SU-DHL-6 (cell line): ENCODE measurements at regions not wholly inside any gene's neighbourhood (a gene's known extent, or its start where the extent isn't known, plus 50 kb on each side); places are given as distances from the start of the nearest gene placed in this dataset.

ENCODE experiments used
- H2AFZ ChIP-seq: fragments of 200-600 bp; sonication (generic); 2 replicates; pipeline ENCODE4 v1.6.1; 2014; ENCODE audit warnings: low read depth, mild to moderate bottlenecking, moderate library complexity, mixed read lengths, antibody characterized with exemption, low read length; ENCODE audit not compliant: severe bottlenecking
- H3F3A ChIP-seq: fragments of 200-600 bp; shearing (Covaris generic); 2 replicates; pipeline ENCODE4 v1.6.0; 2016; ENCODE audit warnings: antibody characterized with exemption, mild to moderate bottlenecking; ENCODE audit not compliant: insufficient read depth
- H3K27ac ChIP-seq: fragments of 200-600 bp; sonication (generic); 2 replicates; pipeline ENCODE4 v1.5.1; 2016; ENCODE audit warnings: low read depth, mild to moderate bottlenecking, low read length, moderate library complexity, mixed read lengths
- H3K27me3 ChIP-seq: fragments of 200-600 bp; sonication (generic), shearing (Covaris generic); 2 replicates; pipeline ENCODE4 v1.6.0; 2014; ENCODE audit warnings: mild to moderate bottlenecking, low read length
- H3K36me3 ChIP-seq: fragments of 200-600 bp; sonication (generic); 2 replicates; pipeline ENCODE4 v1.6.1; 2014; ENCODE audit warnings: mild to moderate bottlenecking, low read length, mixed read lengths
- H3K4me2 ChIP-seq: fragments of 300-600, 200-600 bp; shearing (Covaris generic), sonication (generic); 2 replicates; pipeline ENCODE4 v1.6.0; 2014; ENCODE audit warnings: low read length, low read depth, mild to moderate bottlenecking; ENCODE audit not compliant: poor library complexity, severe bottlenecking
- H3K4me3 ChIP-seq: fragments of 200-600 bp; sonication (generic); 2 replicates; pipeline ENCODE4 v1.5.1; 2014; ENCODE audit warnings: antibody characterized with exemption, low read length, mild to moderate bottlenecking, mixed read lengths; ENCODE audit not compliant: insufficient read depth, poor library complexity, severe bottlenecking
- H3K79me2 ChIP-seq: fragments of 200-600 bp; sonication (generic); 2 replicates; pipeline ENCODE4 v1.6.1; 2014; ENCODE audit warnings: mild to moderate bottlenecking, low read length, moderate library complexity; ENCODE audit not compliant: insufficient read depth
- H3K9ac ChIP-seq: fragments of 200-600 bp; sonication (generic); 2 replicates; pipeline ENCODE4 v1.7.0; 2014; ENCODE audit warnings: mild to moderate bottlenecking, low read length
- H3K9me2 ChIP-seq: fragments of 200-600 bp; sonication (generic); replicated peaks from 2 replicates; pipeline ENCODE4 v1.6.1; 2014; ENCODE audit warnings: low read length; ENCODE audit not compliant: insufficient read depth
- H3K9me3 ChIP-seq: fragments of 200-600 bp; sonication (generic); 2 replicates; pipeline ENCODE4 v1.6.1; 2014; ENCODE audit warnings: low read length, mixed read lengths; ENCODE audit not compliant: insufficient read depth
- H4K20me1 ChIP-seq: fragments of 200-600 bp; sonication (generic); 2 replicates; pipeline ENCODE4 v1.6.1; 2014; ENCODE audit warnings: low read depth, mild to moderate bottlenecking, antibody characterized with exemption, low read length, moderate library complexity, mixed read lengths
- CTCF ChIP-seq: fragments of 200-600 bp; sonication (generic); IDR thresholded peaks from one replicate; pipeline ENCODE4 v1.5.1; 2017; ENCODE audit warnings: antibody characterized with exemption, mild to moderate bottlenecking, low read length, moderate library complexity; ENCODE audit not compliant: insufficient read depth, poor library complexity, severe bottlenecking
- EZH2phosphoT487 ChIP-seq: fragments of 200-600 bp; sonication (generic), shearing (Covaris generic); conservative IDR thresholded peaks from 2 replicates; pipeline ENCODE4 v1.6.1; 2018; ENCODE audit warnings: mild to moderate bottlenecking, antibody characterized with exemption, low read length, moderate library complexity, mixed read lengths

GRCh38 chr4:167688660-167689142 lies 403.6 kb upstream of the ANXA10 start:
- no peak overlapping the region for H3K9ac ChIP-seq

GRCh38 chr4:167702391-167702790 lies 389.9 kb upstream of the ANXA10 start:
- Histone ChIP-seq H2AFZ (no peak overlapping the region), H3K9me2 (no peaks in the 10 kb centered on the region)
- TF ChIP-seq EZH2phosphoT487 (no peak), CTCF (no peak)

More at GRCh38 chr4:167688660-167689142, 403.6 kb upstream of the ANXA10 start:
- H3K27me3 ChIP-seq = no peaks in the 10 kb centered on the region
- no peaks in the 10 kb centered on the region for H3F3A ChIP-seq
- H2AFZ ChIP-seq = no peak overlapping the region
- H3K4me2 ChIP-seq = no peak overlapping the region
- H3K9me3 ChIP-seq = no peaks in the 10 kb centered on the region
- TF ChIP-seq CTCF (no peak), EZH2phosphoT487 (no peak)
- no peak overlapping the region for H3K27ac ChIP-seq
- H3K9me2 ChIP-seq = no peaks in the 10 kb centered on the region
- no peak overlapping the region for H3K4me3 ChIP-seq
- H4K20me1 ChIP-seq = no peaks in the 10 kb centered on the region
- H3K79me2 ChIP-seq = no peaks in the 10 kb centered on the region
- H3K36me3 ChIP-seq = no peaks in the 10 kb centered on the region

GRCh38 chr4:167711517-167711916 lies 380.8 kb upstream of the ANXA10 start:
- no peak overlapping the region for H3K4me3 ChIP-seq
- no peaks in the 10 kb centered on the region for H3K27me3 ChIP-seq
- H3F3A ChIP-seq = no peaks in the 10 kb centered on the region
- H4K20me1 ChIP-seq = no peaks in the 10 kb centered on the region
- H3K9me2 ChIP-seq = no peaks in the 10 kb centered on the region
- no peak overlapping the region for H3K9ac ChIP-seq
- no peaks in the 10 kb centered on the region for H3K79me2 ChIP-seq
- H3K27ac ChIP-seq = no peak overlapping the region
- H3K9me3 ChIP-seq = no peaks in the 10 kb centered on the region
- no peak overlapping the region for H3K4me2 ChIP-seq
- H2AFZ ChIP-seq = no peak overlapping the region
- H3K36me3 ChIP-seq = no peaks in the 10 kb centered on the region
- TF ChIP-seq CTCF (no peak), EZH2phosphoT487 (no peak)

More at GRCh38 chr4:167702391-167702790, 389.9 kb upstream of the ANXA10 start:
- Histone ChIP-seq H3K27me3 (no peaks in the 10 kb centered on the region), H3K9me3 (no peaks in the 10 kb centered on the region), H3K36me3 (no peaks in the 10 kb centered on the region), H3K79me2 (no peaks in the 10 kb centered on the region), H3F3A (no peaks in the 10 kb centered on the region), H3K4me2 (no peak overlapping the region), H3K4me3 (no peak overlapping the region), H3K27ac (no peak overlapping the region), H3K9ac (no peak overlapping the region), H4K20me1 (no peaks in the 10 kb centered on the region)
